HG02623 (cell line): ENCODE measurements at regions not wholly inside any gene's neighbourhood (a gene's known extent, or its start where the extent isn't known, plus 50 kb on each side); places are given as distances from the start of the nearest gene placed in this dataset.
"Not testable (repeated sequence)": the region's sequence is repeated elsewhere in the genome, so short reads cannot be mapped to it uniquely, and the experiment has no call there.

Source experiments
- ATAC-seq: cut with Tn5 transposase; IDR thresholded peaks from one replicate; pipeline ENCODE4 v1.9.1; 2021; ENCODE audit warnings: moderate library complexity; ENCODE audit not compliant: unreplicated experiment

DNA sequence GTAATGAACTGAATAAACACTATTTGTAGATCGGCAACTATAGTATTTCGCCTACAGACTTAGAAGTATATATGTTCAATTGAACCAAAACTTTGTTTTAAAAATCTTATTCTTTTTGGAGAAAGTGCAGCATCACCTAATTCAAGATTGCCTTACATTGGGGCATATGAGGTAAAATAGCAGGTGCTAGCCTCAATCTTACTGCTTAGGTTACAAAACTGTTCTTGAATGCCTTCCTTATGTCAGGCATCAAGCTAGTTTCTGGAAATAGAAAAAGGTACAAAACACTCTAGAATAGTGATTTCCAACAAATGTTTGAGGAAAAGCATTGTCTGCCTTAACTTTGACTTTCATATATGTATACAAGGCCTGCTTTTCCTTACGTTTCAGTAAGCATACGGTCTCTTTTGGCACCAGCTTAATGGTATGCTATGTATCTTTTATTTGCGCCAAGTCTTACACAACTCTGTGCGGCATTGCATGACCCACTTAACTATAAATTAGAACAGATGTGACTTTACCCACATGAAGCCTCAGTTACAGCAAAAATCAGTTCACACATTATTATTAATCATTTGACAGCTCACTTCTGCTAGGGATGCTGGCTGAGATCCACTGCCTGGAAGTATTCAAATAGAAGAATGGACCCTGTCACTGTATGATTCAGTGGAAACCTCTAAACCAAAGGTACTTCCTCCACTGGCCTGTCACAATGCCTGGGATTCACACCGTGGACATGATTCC lies 174.1 kb downstream of the PRELID2 start:
- no peak for ATAC-seq

DNA sequence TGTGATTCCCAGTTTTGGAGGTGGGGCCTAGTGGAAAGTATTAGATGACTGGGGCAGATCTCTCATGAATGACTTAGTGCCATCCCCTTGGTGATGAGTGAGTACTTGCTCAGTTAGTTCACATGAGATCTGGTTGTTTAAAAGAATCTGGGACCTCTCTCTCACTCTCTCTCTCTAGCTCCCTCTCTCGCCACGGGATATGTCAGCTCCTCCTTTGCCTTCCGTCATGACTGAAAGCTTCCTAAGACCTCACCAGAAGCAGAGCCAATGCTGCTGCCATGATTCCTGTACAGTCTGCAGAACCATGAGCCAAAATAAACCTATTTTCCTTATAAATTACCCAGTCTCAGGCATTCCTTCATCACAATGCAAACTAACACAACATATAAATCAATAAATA lies 176.7 kb downstream of the PRELID2 start:
- ATAC-seq, result no peak

DNA sequence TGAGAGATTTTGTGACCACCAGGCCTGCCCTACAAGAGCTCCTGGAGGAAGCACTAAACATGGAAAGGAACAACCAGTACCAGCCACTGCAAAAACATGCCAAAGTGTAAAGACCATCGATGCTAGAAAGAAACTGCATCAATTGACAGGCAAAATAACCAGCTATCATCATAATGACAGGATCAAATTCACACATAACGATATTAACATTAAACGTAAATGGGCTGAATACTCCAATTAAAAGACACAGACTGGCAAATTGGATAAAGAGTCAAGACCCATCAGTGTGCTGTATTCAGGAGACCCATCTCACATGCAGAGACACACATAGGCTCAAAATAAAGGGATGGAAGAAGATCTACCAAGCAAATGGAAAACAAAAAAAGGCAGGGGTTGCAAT lies 182.4 kb downstream of the PRELID2 start:
- ATAC-seq, result not testable (repeated sequence)

DNA sequence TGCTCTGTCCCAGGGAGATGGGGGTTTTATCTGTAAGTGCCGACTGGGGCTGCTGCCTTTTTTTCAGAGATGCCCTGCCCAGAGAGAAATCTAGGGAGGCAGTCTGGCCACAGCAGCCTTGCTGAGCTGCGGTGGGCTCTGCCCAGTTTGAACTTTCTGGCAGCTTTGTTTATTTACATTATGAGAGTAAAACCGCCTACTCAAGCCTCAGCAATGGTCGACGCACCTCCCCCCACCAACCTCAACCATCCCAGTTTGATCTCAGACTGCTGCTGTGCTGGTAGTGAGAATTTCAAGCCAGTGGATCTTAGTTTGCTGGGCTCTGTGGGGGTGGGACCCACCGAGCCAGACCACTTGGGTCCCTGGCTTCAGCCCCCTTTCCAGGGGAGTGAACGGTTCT lies 188.0 kb downstream of the PRELID2 start:
- not testable (repeated sequence) for ATAC-seq

DNA sequence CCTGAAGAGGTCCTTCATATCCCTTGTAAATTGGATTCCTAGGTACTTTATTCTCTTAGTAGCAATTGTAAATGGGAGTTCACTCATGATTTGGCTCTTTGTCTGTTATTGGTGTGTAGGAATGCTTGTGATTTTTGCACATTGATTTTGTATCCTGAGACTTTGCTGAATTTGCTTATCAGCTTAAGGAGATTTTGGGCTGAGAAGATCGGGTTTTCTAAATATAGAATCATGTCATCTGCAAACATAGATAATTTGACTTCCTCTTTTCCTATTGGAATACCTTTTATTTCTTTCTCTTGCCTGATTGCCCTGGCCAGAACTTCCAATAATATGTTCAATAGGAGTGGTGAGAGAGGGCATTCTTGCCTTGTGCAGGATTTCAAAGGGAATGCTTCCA lies 191.9 kb downstream of the PRELID2 start:
- not testable (repeated sequence) for ATAC-seq

DNA sequence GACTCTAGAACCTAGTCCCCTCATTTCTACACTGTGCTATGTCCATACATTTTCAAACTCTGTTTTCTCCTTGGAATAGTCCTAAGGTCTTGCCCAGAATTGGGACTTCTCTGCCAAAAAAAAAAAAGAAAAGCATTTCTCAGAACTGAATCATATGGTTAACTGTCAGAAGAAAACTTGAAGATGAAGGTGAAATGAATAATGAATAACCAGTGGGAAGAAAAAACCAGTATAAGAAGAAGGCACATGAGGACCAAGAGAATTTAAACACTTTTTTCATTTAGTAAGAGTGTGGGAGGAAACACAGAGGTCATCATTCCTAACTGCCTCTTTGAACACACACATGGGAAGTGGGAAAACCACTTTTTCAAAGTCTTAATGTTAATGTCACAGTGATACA lies 197.7 kb downstream of the PRELID2 start:
- no peak for ATAC-seq

DNA sequence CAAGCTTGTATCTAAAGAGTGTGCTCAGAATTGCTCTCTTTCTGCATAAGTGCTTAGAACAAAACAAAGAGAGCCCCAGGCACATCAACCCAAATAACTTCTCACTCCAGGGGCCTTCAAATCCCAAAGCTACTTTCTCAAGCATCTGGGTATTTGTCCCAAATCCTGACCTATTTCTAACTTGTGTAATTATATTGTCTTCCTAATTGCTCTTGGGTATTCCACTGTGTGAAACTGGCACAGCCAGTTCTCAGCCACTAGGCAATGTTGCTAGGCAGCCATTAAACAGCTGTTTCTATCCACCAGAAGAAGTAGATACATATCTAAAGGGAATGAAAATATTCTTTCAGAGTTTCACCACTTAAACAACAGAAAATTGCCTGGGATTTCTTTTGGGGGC lies 198.8 kb downstream of the PRELID2 start:
- no peak for ATAC-seq

DNA sequence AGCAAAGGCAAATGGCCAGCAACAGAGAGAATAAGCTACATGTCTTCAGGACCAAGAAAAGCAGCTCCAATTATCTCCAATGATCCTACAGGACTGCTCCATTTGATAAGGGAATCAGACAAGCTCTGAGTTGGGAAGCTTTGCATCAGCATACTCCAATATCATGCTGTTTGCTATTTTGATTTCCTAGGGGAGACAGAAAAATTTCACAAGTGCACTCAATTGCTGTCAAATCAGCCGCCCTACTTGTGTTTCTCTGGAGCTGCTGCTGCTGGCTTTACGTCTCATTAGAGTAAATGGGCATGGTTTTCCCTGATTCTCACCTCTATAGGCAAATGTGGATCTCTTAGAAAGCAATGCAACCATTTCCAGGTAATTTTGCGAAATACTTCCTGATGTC lies 201.7 kb downstream of the PRELID2 start:
- ATAC-seq, result no peak

DNA sequence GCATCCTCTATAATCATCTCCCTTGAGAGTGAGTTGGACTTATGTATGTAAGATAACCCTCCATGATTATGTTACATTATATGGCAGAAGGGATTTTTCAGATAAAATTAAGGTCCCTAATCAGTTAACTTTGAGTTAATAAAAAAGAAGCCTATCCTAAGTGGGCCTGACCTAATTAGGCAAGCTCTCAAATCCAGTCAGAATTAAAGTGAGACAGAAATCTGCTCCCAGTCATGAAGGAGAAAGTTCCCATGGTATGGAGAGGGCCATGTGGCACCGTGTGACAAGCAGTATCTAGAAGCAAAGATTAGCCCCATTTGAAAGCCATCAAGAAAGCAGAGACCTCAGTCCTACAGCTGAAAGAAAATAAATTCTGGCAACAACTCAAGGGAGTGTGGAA lies 202.4 kb downstream of the PRELID2 start:
- no peak for ATAC-seq

DNA sequence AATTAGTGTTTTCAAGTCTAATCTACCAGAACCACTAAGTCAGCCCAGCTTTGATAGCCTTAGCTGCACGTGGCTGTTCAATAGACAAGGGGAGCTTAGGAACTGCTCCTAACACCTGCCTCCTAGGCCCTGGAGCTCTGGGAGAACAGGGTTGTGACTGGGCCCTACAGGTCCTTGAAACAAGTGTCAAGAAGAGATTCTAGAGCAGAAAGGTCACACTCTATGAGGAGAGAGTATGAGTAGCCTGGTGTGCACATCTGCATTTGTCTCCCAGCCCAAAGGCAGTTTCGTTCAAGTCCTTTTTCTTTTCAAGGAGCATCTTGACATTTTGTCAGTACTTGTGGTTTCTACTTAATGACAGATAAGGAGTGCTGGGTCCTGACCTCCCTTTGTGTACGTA lies 206.1 kb downstream of the PRELID2 start:
- no peak for ATAC-seq

DNA sequence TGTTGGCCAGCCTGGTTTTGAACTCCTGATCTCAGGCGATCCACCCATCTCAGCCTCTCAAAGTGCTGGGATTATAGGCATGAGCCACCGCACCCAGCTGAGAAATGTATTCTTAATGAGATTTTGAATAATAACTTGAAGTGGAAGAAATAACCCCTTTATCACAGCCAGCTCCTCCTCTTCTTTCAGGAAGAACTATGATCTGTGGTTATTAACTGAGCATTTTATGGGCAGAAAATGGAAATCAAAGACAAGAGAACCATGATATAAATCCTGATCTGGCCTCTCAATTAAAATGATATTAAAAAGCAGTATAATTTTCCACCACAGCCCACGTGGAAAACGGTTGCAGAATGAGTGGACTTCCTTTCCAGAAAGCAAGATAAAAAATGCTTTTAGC lies 206.6 kb downstream of the PRELID2 start:
- ATAC-seq, result no peak

DNA sequence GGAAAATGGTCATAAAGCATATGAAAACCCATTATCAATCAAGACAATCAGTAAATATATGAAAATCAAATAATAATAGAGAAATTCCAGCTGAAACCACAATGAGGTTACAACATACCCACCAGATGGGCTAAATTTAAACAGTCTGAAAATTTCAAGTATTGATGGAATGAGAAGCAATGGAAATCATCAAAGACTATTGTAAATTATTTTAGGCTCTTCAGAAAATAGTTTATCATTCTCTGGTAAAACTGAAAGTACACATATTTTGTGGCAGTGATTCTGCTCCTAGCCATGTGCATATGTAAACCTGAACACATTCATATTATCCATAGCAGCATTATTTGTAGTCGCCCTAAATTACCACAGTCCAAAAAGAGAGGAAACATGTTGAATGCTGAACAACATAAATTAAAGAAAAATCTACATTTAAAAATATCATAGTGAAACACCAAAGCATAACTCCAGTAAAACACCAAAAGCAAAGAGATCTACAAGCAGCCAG lies 215.3 kb downstream of the PRELID2 start:
- ATAC-seq, result no peak

DNA sequence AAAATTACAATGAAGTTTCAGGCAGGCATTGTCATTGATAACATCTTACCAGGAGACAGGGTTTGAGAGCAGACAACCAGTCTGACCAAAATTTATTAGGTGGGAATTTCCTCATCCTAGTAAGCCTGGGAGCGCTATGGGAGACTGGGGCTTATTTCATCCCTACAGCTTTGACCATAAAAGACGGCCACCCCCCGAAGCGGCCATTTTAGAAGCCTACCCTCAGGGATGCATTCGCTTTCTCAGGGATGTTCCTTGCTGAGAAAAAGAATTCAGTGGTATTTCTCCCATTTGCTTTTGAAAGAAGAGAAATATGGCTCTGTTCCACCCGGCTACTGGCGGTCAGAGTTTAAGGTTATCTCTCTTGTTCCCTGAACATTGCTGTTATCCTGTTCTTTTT lies 218.4 kb downstream of the PRELID2 start:
- not testable (repeated sequence) for ATAC-seq

DNA sequence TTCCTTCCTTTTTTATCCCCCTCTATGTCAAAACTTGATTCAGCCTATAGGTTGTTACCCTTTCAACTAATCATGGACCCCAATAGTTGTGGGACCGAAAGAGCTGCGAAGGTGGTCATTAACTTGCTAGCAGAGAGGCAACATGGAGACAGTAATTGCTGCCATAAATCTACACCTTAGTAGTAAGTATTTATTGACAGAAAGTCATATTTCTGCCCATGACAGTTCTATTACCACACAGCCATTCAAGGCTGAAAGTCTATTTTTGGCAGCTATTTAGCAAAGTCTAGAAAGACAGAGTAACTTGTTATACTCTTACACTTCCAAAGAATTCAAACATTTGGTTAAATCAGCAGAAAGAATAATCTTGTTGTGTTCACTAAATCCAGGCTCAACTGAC lies 236.2 kb downstream of the PRELID2 start:
- ATAC-seq, result no peak

DNA sequence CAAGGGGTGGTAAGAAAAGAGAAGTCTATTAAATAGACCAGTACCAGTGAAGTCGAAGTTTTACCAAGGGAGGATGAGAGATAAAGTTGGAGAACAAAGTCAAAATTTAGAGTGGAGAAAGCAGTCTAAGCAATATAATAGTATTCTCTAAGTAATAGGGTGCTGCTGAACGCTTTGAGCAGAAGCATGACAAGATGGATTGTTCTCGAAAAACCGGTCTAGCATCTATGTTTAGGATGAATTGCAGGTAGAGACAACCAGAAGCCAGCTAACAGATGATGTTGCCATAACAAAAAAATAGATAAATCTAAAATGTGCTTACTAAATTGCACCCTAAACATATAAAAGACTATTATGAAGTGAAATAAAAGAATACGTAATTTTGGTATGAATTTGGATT lies 237.0 kb downstream of the PRELID2 start:
- no peak for ATAC-seq

DNA sequence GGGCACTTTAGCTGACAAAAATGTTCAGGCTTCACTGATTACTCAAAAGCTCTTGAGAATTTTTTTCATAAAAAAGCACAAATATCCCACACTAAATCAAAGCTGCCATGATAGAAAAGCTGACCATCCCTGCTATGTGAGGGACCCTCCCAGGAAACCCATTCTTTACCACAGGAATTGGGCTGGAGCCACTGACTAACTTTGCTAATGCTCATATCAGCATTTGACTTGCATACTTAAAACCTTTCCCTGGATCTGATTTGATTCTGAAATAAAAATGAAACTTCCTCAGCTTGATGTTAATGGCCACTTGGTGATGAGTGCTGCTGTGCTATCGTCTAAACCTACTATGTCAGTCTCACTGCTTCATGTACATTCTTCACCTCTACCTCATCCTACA lies 243.6 kb downstream of the PRELID2 start:
- ATAC-seq, result no peak

DNA sequence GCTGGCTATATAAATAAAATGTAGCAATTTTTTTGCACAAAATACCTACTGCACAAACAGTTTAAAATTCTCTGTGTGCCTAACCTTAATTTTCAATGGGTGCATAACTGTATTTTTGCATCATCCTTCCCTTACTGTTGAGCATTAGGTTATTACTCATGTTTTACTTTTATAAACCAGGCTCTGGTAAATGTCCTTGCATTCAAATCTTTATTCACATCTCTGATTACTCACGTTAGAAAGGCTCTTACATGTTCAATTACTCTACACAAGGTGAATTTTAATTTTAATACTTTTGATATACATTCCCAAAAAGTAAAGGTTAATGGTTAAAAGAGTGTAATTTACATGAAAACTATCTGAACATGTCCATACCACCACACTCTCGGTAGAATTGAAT lies 246.1 kb downstream of the PRELID2 start:
- no peak for ATAC-seq

DNA sequence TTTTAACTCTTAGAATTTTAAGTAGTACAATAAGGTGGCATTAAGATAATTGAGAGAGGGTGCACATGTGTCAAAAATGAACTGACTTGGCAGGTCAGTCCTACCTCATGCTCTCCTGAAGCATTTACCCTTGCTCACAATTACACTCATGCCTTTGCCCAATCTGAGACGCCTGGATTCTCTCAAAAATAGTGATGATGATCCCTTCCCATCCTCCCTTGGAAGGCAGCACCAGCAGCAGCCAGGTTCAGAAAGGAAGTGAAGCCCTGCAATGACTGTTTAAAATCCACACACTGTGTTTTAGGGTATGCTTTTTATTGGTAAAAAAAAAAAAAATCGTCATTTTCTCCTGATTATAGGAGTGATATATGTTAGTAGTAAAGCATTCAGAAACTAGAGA lies 246.6 kb downstream of the PRELID2 start:
- no peak for ATAC-seq

DNA sequence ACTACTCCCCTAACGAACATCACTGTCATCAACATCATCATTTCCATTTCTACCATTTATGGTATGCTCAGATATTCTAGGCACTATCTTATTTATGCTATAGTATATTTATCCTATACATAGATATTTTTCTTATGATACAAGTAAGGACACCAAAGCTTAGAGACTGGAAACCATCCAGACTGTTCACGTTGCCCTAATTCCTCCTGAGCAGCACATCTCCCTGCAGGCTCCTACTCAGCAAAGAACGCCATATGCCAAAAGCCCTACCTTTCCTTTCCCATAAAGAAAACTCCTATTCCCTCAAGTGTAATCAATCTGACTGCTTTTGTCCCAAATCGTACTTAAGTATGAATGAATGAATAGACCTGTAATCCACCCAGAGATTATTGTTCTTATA lies 247.0 kb downstream of the PRELID2 start:
- ATAC-seq, result no peak

DNA sequence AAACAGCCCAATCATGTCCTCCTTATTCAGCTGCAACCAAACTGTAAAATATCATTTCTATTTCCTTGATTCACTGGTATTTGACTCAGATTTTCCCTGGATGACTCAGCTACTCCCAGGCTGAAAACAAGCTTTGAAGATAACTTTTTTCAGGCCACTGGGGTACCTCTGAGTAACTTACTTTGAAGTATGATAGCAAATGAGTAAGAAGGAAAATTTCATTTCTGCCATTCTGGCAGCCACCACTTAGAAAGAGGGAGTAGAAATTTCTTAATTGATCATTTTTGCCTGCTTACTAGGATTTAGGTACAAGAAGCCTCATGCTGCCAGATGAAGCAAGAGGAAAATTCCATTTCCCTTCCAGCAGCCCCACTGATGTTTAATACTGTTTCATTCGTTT lies 247.4 kb downstream of the PRELID2 start:
- ATAC-seq, result no peak

DNA sequence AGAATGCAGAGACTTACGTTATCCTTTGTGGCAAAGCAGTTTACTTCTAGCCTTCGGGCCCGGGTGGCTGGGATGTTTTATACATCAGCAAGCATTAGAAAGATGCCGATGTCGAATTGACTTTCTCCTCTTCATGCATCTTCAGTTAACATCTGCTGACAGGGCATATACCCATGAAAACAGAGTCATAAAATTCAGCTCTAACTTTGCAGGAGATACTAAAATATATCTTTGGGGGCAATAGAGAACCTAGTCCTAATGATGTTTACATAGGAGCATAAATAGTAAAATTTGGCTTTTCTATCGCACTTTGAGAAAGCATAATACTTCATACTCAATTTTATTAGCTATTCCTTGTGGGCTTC lies 247.9 kb downstream of the PRELID2 start:
- ATAC-seq, result no peak

DNA sequence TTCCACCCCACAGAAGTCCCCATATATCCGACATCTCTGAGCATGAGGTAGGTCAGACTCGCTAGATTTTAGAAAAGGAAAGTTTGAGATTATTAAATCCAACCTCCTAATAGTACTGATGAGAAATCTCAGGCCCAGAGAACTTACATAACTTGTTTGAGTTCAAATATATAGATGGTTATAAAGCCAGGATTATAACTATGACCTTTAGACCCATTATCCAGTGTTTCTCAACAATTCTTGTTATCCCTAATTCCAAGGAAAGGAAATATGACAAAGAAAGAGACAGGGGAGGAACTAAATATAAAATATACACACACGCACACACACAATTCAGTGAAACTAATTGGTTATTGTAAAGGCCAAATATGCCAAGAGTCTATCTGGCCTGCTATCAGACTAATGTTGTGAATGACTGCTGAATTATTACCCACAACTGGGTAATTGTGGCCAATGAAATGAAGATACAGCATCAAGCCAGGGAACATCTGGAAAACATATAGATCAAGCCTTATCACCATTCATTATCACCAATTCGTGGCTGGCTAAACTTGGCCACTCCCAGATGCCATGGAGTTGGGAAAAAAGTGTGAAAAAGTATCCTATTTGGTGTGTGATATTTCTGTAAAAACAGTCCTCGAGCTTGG lies 248.4 kb downstream of the PRELID2 start:
- ATAC-seq, result no peak
